GM11168 (cell line): ENCODE measurements at regions not wholly inside any gene's neighbourhood (a gene's known extent, or its start where the extent isn't known, plus 50 kb on each side); places are given as distances from the start of the nearest gene placed in this dataset.

Experiments
- in situ Hi-C: fragments of 300-500 bp; cut with MboI; formaldehyde crosslinking; loops from one replicate; pipeline ENCODE4 v1.12.0; 2022; ENCODE audit warnings: low sequenced_read_pairs; ENCODE audit not compliant: unreplicated experiment

DNA sequence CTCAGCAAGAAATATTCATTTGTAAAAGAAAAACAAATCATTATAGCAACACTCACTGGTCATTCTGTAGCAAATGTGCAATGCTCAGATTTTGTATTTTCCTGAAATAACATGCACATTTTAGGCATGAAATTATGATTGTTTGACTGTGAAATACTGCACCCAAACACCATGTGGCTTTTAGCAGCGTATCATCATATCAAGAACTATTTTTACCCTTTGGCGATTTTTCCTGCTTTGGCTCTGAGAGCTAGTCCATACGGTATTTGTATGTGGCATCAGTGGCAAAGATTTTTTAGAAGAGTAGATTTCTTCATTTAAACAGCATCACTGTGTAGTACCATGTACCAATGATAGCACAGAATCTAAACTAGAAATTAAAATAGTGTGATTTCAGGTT, 493.1 kb downstream of the NR4A2 start:
- in situ Hi-C loops, result no loop called here

GRCh38 chr2:155836439-155836838, 496.1 kb downstream of the NR4A2 start:
- in situ Hi-C loops, result no loop called here

GRCh38 chr2:155830817-155831579, 501.5 kb downstream of the NR4A2 start:
- in situ Hi-C loops, result no loop called here

GRCh38 chr2:155830351-155830750, 502.2 kb downstream of the NR4A2 start:
- in situ Hi-C loops, result no loop called here

- in situ Hi-C loops, result no loop called here
These were observed 506.6 kb downstream of the NR4A2 start for GRCh38 chr2:155825876-155826275.

DNA sequence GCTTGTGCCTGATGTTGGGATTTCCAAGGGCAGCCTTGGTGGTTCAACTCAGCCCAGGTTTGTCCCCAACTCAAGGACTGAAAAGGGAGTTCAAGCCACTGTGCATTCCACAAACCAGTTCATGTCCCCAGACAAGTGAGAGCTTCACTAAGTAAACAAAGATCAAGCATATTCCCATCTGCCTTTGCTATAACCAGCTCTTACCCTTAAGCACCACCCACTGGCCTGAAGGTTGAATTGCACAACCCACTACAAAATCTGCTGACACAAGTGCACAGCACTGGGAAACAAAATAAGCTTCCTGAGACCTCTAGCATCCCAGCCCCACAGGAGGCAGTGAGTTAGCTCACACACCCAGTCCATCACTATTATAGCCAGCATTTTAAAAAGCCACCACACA, 516.7 kb downstream of the NR4A2 start:
- in situ Hi-C loops, result loop anchor here (25.0 kb wide), 1 partner anchor 429 kb away; no protein-coding TSS in a partner anchor

GRCh38 chr2:155815275-155815674, 517.2 kb downstream of the NR4A2 start:
- in situ Hi-C loops, result loop anchor here (25.0 kb wide), 1 partner anchor 428 kb away; no protein-coding TSS in a partner anchor

DNA sequence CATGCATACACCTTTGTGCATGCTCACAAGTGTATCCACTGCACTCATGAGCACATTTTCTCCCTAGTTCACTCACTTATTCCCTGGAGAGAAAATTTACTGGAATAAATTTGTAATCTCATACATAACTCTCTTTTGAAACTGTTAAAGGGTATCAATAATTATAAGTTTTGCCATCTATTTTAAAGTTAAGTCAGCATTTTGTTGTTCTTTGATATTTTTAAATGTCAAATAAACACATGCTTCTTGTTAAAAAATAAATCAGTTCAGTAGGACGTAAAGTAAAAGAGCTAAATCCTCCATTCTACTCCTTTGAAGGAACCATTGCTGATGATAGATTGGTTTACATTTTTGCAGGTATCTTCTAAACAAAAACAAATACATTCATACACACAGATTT, 522.1 kb downstream of the NR4A2 start:
- in situ Hi-C loops, result loop anchor here (25.0 kb wide), 1 partner anchor 423 kb away; no protein-coding TSS in a partner anchor

DNA sequence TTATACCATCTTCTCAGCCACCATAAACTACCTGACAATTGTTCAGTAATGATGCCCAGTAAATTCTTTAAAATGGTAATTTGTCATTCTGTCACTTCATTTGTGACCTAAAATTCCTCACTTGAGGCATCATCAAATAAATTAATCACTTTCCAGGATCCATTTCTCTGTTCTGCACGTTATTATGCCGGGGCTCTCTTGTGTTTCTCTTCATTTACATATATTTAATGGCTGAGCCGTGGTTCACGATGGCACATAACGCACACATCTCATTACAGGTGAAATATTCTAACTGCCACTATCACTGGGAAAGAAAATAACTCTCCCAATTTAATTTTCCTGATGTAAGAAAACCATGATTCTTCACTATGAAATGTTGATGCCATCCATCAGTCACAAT, 529.6 kb downstream of the NR4A2 start:
- in situ Hi-C loops, result loop anchor here (25.0 kb wide), 1 partner anchor 416 kb away; no protein-coding TSS in a partner anchor

GRCh38 chr2:155792666-155793065, 539.9 kb downstream of the NR4A2 start:
- in situ Hi-C loops, result no loop called here

- in situ Hi-C loops, result no loop called here
These were observed 562.0 kb downstream of the NR4A2 start for GRCh38 chr2:155770516-155770915.

GRCh38 chr2:155766342-155767115, 566.0 kb downstream of the NR4A2 start:
- in situ Hi-C loops, result no loop called here

- in situ Hi-C loops, result no loop called here
These were observed 577.0 kb downstream of the NR4A2 start for GRCh38 chr2:155755481-155755880.

DNA sequence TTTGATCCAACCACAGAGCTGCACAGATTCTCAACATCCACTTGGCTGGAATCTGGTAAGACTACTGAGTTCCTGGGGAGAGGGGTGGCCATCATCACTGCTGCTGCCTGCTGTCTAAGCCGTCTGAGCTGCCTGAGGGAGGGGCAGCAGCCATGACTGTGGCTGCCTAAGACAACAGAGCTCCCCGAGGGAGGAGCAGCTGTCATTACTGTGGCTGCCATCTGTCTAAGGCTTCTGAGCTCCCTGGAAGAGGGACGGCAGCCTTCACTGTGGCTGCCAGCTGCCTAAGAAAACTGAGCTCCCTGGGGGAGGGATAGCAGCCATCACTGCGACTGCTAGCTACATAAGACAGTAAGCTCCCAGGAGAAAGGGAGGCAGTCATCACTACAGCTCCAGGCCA, 584.4 kb downstream of the NR4A2 start:
- in situ Hi-C loops, result no loop called here

DNA sequence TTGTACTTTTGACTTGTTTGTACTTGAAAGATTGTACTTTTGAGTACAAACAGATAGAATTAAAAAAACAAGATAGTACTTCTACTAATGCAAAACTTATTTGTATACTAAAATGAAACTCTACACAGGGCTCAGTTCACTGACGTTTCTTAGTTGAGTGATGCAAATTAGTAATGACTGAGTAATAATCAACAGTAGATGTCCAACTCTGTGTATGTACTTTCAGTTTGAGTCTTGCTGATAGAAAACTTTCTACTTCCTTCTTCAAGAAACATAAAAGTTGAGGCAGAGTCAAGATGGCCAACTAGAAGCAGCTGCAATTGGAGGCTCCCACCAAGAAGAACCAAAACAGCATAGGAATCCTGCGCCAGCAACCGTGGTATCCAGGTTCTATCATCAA, 585.0 kb downstream of the NR4A2 start:
- in situ Hi-C loops, result no loop called here

DNA sequence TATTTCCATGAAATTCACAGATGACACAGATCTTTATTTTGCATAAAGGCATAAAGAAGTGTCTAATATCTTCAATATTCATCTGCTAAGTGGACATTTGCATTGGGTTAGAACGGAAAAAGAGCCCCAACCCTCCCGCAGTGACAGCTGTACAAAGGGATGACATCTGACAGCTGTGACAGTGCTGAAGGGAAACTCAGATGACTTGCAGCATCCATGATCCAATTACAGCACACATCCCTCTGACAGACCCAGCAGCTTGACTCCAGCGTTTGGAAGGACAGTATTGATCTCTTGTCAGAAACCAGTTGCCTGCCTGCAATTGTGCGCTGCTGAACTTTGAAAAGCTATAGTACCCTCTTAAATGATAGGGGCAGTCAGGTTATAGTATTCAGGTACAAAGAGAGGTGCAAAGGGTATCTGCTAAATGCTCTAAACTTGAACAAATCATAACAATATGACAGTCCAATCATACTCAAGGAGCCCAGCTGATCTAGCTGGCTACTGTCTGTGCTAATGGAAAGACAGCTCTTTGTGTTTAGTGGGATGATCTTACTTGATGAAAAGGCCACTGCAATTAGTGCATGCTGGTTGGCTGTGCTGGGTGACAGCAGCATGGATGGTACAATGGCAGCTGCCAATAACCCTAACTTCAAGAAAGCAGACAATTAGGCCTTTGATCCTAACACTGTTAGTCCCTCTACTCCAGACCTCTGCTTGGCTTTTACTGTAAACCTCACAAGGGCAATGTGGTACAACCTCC, 599.2 kb downstream of the NR4A2 start:
- in situ Hi-C loops, result no loop called here

GRCh38 chr2:155730804-155731203, 601.7 kb downstream of the NR4A2 start:
- in situ Hi-C loops, result no loop called here

GRCh38 chr2:155727187-155727895, 605.2 kb downstream of the NR4A2 start:
- in situ Hi-C loops, result no loop called here

DNA sequence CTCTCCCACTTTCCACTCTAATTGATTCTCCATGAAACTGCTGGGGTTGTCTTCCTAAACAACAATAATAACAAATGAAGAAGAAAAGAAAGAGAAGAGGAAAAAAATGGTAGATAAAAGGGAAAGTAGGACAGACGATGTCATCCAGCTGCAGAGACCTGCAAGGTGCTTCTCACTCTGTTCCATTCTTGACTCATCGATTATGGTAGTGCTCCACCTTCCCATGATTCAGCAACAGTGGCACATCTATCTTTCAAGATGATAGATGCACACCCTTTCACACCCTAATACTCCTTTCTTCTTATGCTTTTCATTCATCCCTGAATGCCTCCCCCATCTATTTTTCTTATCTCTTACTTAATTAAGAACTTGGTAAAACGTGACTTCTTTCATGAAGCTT, 610.2 kb downstream of the NR4A2 start:
- in situ Hi-C loops, result no loop called here

DNA sequence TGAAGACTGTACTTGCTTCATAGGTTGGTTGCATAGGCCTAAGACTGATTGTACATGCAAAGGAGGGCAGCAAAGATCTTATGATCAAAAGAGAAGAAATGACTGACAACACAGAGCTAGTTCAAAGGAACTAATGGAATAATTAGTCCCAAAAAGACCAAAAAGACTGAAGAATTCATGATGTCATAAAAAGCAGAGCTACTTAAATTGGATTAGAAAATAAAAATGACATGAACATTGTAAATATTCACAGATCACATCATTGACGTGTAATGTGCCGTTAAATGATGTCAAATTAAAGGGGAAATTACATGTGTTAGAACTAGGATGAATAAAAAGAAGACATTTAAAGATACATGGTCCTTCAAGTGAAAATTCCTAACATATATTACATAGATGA, 616.8 kb downstream of the NR4A2 start:
- in situ Hi-C loops, result no loop called here
